ENCODE measurements at regions not wholly inside any gene's neighbourhood (a gene's known extent, or its start where the extent isn't known, plus 50 kb on each side); places are given as distances from the start of the nearest gene placed in this dataset.
"Not testable (repeated sequence)": the region's sequence is repeated elsewhere in the genome, so short reads cannot be mapped to it uniquely, and the experiment has no call there.

- TF ChIP-seq CTCF (IDR thresholded peaks at IDR 0.05); MAX (IDR thresholded peaks at IDR 0.05; ENCODE audit: low read depth); POLR2AphosphoS5 (IDR thresholded peaks at IDR 0.05; ENCODE audit: low read depth, low read length); JUND (IDR thresholded peaks at IDR 0.05); SMC3 (IDR thresholded peaks at IDR 0.05; ENCODE audit: low read depth, low read length); EP300 (IDR thresholded peaks at IDR 0.05; ENCODE audit: borderline replicate concordance in 1 of 2, low read depth in 1 of 2, low read length in 1 of 2); SIN3A (IDR thresholded peaks at IDR 0.05; ENCODE audit: borderline replicate concordance, low read depth, low read length); EZH2phosphoT487 (IDR thresholded peaks at IDR 0.05; ENCODE audit: borderline replicate concordance, low read depth); MXI1 (IDR thresholded peaks at IDR 0.05; ENCODE audit: low read depth, low read length); NRF1 (IDR thresholded peaks at IDR 0.05; ENCODE audit: low read depth, low read length); MEF2A (IDR thresholded peaks at IDR 0.05; ENCODE audit: borderline replicate concordance, low read depth); REST (IDR thresholded peaks at IDR 0.05; ENCODE audit: low read depth, low read length); FOXM1 (IDR thresholded peaks at IDR 0.05; ENCODE audit: low read depth); GABPA (IDR thresholded peaks at IDR 0.05; ENCODE audit: low read depth): not testable (repeated sequence)
These were observed 67.4 kb upstream of the KLF7 start for GRCh38 chr2:207233141-207233540.
